Activated gamma-delta T cell treated with Interleukin-2 at 50 U/mL for 16 hours (primary cell): ENCODE measurements at regions not wholly inside any gene's neighbourhood (a gene's known extent, or its start where the extent isn't known, plus 50 kb on each side); places are given as distances from the start of the nearest gene placed in this dataset.

Experiments
- DNase-seq: peaks from one replicate; pipeline ENCODE4 v3.0.0-alpha.2; 2020

- DNase-seq = no peak
Observed at GRCh38 chr4:123954220-123954619, 557.6 kb downstream of the SPRY1 start.

- no peak for DNase-seq
Observed at GRCh38 chr4:123955167-123955800, 558.7 kb downstream of the SPRY1 start.

- DNase-seq = no peak
Observed at GRCh38 chr4:123956204-123956603, 559.6 kb downstream of the SPRY1 start.

GRCh38 chr4:123966990-123967769 is 570.6 kb downstream of the SPRY1 start:
- DNase-seq = no peak

- DNase-seq = no peak
Observed at GRCh38 chr4:123972031-123972430, 575.4 kb downstream of the SPRY1 start.

GRCh38 chr4:123974386-123975149 is 578.0 kb downstream of the SPRY1 start:
- DNase-seq = no peak

- DNase-seq = no peak
Observed at GRCh38 chr4:123976285-123976684, 579.7 kb downstream of the SPRY1 start.

GRCh38 chr4:123976819-123977218 is 580.2 kb downstream of the SPRY1 start:
- no peak for DNase-seq

- DNase-seq = no peak
Observed at GRCh38 chr4:123977641-123978081, 581.1 kb downstream of the SPRY1 start.

GRCh38 chr4:123978637-123979036 is 582.0 kb downstream of the SPRY1 start:
- no peak for DNase-seq

- DNase-seq = no peak
Observed at GRCh38 chr4:123980736-123981300, 584.2 kb downstream of the SPRY1 start.

- no peak for DNase-seq
Observed at GRCh38 chr4:123984886-123985285, 588.3 kb downstream of the SPRY1 start.

GRCh38 chr4:123986268-123986798 is 589.7 kb downstream of the SPRY1 start:
- no peak for DNase-seq

GRCh38 chr4:123987408-123987807 is 590.8 kb downstream of the SPRY1 start:
- no peak for DNase-seq

GRCh38 chr4:123990310-123990870 is 593.8 kb downstream of the SPRY1 start:
- DNase-seq = no peak

GRCh38 chr4:123994917-123995316 is 598.3 kb downstream of the SPRY1 start:
- DNase-seq = no peak

- no peak for DNase-seq
Observed at GRCh38 chr4:123995936-123996335, 599.3 kb downstream of the SPRY1 start.

GRCh38 chr4:123996718-123997510 is 600.3 kb downstream of the SPRY1 start:
- no peak for DNase-seq

- no peak for DNase-seq
Observed at GRCh38 chr4:123997776-123998449, 601.3 kb downstream of the SPRY1 start.

GRCh38 chr4:124000233-124000632 is 603.6 kb downstream of the SPRY1 start:
- DNase-seq = no peak

- no peak for DNase-seq
Observed at GRCh38 chr4:124015766-124016165, 619.2 kb downstream of the SPRY1 start.
